OCI-LY7 (cell line): ENCODE measurements at regions not wholly inside any gene's neighbourhood (a gene's known extent, or its start where the extent isn't known, plus 50 kb on each side); places are given as distances from the start of the nearest gene placed in this dataset.

Source experiments
- BruUV-seq: library from RNA; stranded (reverse); fragments of 400-500 nt; replicated peaks from 2 replicates; lab custom pipeline; 2021; lab: Mats Ljungman, UMichigan
- CTCF ChIA-PET: fragments of 300-600 bp; sonication (Branson Sonifier 250); formaldehyde crosslinking; loops from one replicate; lab custom pipeline; 2022; ENCODE audit warnings: antibody characterized with exemption; ENCODE audit not compliant: unreplicated experiment; lab: Charles Lee
- POLR2A ChIA-PET: fragments of 300-600 bp; sonication (Branson Sonifier 250); formaldehyde crosslinking; loops from one replicate; lab custom pipeline; 2022; ENCODE audit warnings: antibody characterized with exemption; lab: Charles Lee
- DNase-seq: peaks from one replicate; pipeline ENCODE4 v3.0.0-alpha.2; 2015; ENCODE audit warnings: low spot score
- H2AFZ ChIP-seq: fragments of 200-600 bp; sonication (generic), shearing (Covaris generic); 2 replicates; pipeline ENCODE4 v1.6.1; 2014; ENCODE audit warnings: mild to moderate bottlenecking, antibody characterized with exemption, low read length, moderate library complexity
- H3K27ac ChIP-seq: fragments of 200-600 bp; sonication (generic); 2 replicates; pipeline ENCODE4 v1.5.1; 2014; ENCODE audit warnings: mixed run types, low read depth, mild to moderate bottlenecking, moderate library complexity, low read length, inconsistent platforms; ENCODE audit not compliant: poor library complexity, severe bottlenecking
- H3K36me3 ChIP-seq: fragments of 200-600 bp; sonication (generic); 2 replicates; pipeline ENCODE4 v1.6.1; 2014; ENCODE audit warnings: mild to moderate bottlenecking, antibody characterized with exemption, low read length, moderate library complexity, mixed read lengths; ENCODE audit not compliant: insufficient read depth
- H3K4me1 ChIP-seq: fragments of 200-600 bp; sonication (generic); 2 replicates; pipeline ENCODE4 v1.5.1; 2014; ENCODE audit warnings: mild to moderate bottlenecking, low read length; ENCODE audit not compliant: insufficient read depth, poor library complexity, severe bottlenecking
- H3K4me2 ChIP-seq: fragments of 200-600 bp; sonication (generic); 2 replicates; pipeline ENCODE4 v1.6.1; 2014; ENCODE audit warnings: mild to moderate bottlenecking, low read length
- H3K4me3 ChIP-seq: fragments of 200-600 bp; sonication (generic); 2 replicates; pipeline ENCODE4 v1.5.1; 2014; ENCODE audit warnings: mild to moderate bottlenecking, low read depth, low read length; ENCODE audit not compliant: poor library complexity, severe bottlenecking
- H3K79me2 ChIP-seq: fragments of 200-600 bp; sonication (generic); 2 replicates; pipeline ENCODE4 v1.6.1; 2016; ENCODE audit warnings: low read depth, mild to moderate bottlenecking, low read length, moderate library complexity, mixed read lengths; ENCODE audit not compliant: insufficient read depth
- H3K9me2 ChIP-seq: fragments of 200-600 bp; sonication (generic); 2 replicates; pipeline ENCODE4 v1.6.1; 2016; ENCODE audit warnings: mild to moderate bottlenecking, low read length, mixed read lengths; ENCODE audit not compliant: insufficient read depth
- H3K9me3 ChIP-seq: fragments of 200-600 bp; sonication (generic); 2 replicates; pipeline ENCODE4 v1.6.1; 2014; ENCODE audit warnings: mild to moderate bottlenecking, mixed run types, low read length, mixed read lengths
- H4K20me1 ChIP-seq: fragments of 200-600 bp; sonication (generic); 2 replicates; pipeline ENCODE4 v1.6.1; 2014; ENCODE audit warnings: mild to moderate bottlenecking, antibody characterized with exemption, low read length, moderate library complexity, mixed read lengths; ENCODE audit not compliant: insufficient read depth
- EZH2phosphoT487 ChIP-seq: fragments of 200-600 bp; sonication (generic); IDR thresholded peaks from 2 replicates; pipeline ENCODE4 v1.6.1; 2018; ENCODE audit warnings: low read depth, borderline replicate concordance, mild to moderate bottlenecking, mixed run types, antibody characterized with exemption, low read length, moderate library complexity, mixed read lengths
- intact Hi-C: fragments of 100-400 bp; cut with micrococcal nuclease; formaldehyde crosslinking; loops from one replicate; pipeline ENCODE4 v1.10.0; 2022; ENCODE audit not compliant: unreplicated experiment
- TF ChIP-seq, protein P1 (sequence below): fragments of 200-600 bp; sonication (generic); conservative IDR thresholded peaks from 2 replicates; pipeline ENCODE4 v1.5.1; 2014; ENCODE audit warnings: mild to moderate bottlenecking, antibody characterized with exemption, low read length, moderate library complexity, mixed read lengths

DNA sequence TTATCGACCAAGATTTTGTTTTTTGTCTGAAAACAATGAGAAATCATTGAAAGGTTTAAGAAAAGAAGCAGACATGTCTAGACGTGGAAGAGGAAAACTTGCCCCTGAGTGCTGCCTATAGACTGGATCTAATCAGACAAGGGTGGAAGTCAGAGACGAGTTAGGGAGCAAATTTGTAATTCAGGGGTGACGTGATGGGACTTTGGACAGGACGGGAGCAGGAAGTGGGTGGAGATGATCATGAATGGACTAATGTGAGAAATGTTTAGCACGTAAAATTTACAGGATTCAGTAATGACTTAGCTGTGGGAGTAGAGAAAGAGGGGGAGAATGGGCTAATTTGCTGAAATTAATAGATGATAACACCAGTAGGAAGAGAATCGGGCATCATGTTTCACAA, 117.0 kb upstream of the EPHA4 start:
- no peak overlapping the region for H3K27ac ChIP-seq
- no peak overlapping the region for H3K4me2 ChIP-seq
- POLR2A ChIA-PET, result no interaction called here
- H3K4me1 ChIP-seq, result no peaks in the 10 kb centered on the region
- no peak overlapping the region for H2AFZ ChIP-seq
- no peak for DNase-seq
- TF ChIP-seq, protein P1, sequence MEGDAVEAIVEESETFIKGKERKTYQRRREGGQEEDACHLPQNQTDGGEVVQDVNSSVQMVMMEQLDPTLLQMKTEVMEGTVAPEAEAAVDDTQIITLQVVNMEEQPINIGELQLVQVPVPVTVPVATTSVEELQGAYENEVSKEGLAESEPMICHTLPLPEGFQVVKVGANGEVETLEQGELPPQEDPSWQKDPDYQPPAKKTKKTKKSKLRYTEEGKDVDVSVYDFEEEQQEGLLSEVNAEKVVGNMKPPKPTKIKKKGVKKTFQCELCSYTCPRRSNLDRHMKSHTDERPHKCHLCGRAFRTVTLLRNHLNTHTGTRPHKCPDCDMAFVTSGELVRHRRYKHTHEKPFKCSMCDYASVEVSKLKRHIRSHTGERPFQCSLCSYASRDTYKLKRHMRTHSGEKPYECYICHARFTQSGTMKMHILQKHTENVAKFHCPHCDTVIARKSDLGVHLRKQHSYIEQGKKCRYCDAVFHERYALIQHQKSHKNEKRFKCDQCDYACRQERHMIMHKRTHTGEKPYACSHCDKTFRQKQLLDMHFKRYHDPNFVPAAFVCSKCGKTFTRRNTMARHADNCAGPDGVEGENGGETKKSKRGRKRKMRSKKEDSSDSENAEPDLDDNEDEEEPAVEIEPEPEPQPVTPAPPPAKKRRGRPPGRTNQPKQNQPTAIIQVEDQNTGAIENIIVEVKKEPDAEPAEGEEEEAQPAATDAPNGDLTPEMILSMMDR, result no peak
- TF ChIP-seq EZH2phosphoT487, result no peak
- H3K9me2 ChIP-seq, result no peaks in the 10 kb centered on the region
- CTCF ChIA-PET, result no interaction called here
- no peak overlapping the region for H3K4me3 ChIP-seq
- no peaks in the 10 kb centered on the region for H3K36me3 ChIP-seq
- no peaks in the 10 kb centered on the region for H3K9me3 ChIP-seq
- BruUV-seq, result no TSS peak
- H3K79me2 ChIP-seq, result no peaks in the 10 kb centered on the region
- H4K20me1 ChIP-seq, result no peaks in the 10 kb centered on the region
- intact Hi-C loops, result no loop called here

DNA sequence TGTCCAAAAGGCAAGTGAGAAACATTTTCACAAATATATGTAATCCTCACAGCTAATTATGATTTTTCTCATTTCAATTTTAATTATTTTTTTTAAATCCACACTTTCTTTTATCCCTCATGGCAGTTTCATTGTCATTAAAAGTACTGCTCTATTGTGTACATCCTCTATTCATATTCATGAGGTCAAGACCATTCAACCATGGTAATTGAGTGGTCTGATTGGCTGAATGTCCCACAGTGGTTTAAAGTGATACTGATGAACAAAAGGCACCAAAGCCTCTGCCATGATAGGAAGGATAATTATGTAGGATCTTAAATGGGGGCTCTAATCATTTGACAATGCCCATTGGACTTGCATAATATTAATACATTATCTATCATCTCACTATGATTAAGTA, 108.4 kb upstream of the EPHA4 start:
- no peaks in the 10 kb centered on the region for H3K9me2 ChIP-seq
- no peak overlapping the region for H3K4me3 ChIP-seq
- H3K79me2 ChIP-seq, result no peaks in the 10 kb centered on the region
- POLR2A ChIA-PET, result no interaction called here
- no peak for DNase-seq
- H3K4me2 ChIP-seq, result no peak overlapping the region
- intact Hi-C loops, result no loop called here
- H3K4me1 ChIP-seq, result no peaks in the 10 kb centered on the region
- BruUV-seq, result no TSS peak
- no peak overlapping the region for H2AFZ ChIP-seq
- TF ChIP-seq, protein P1, result no peak
- TF ChIP-seq EZH2phosphoT487, result no peak
- no peaks in the 10 kb centered on the region for H3K36me3 ChIP-seq
- H3K9me3 ChIP-seq, result no peaks in the 10 kb centered on the region
- H3K27ac ChIP-seq, result no peak overlapping the region
- H4K20me1 ChIP-seq, result no peaks in the 10 kb centered on the region
- CTCF ChIA-PET, result no interaction called here

DNA sequence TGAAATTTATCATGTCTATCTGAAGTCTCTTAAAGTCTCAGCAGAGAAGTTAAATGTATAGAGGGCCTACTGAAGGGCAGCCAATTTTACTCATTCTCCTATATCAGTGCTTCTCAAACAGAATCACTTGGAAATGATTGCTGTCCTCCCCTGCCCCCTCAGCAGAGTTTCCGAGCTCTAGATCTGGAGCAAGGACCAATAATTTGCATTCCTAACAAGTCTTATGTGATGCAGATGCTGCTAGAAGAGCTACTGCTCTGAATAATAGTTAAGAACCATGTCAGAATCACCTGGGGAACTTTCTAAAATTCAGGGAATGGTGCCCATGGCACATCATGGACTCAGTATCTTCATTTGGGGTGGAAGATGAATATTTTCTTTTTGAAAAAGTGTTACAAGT, 105.6 kb upstream of the EPHA4 start:
- ChIA-PET POLR2A (interaction anchor here (0.7 kb wide), 1 partner anchor 9 kb away, joined by 3 read pairs; no protein-coding TSS in a partner anchor), CTCF (no interaction called here)
- no peak overlapping the region for H3K4me2 ChIP-seq
- intact Hi-C loops, result no loop called here
- no peaks in the 10 kb centered on the region for H3K79me2 ChIP-seq
- DNase-seq, result no peak
- no peaks in the 10 kb centered on the region for H3K9me2 ChIP-seq
- H3K36me3 ChIP-seq, result no peaks in the 10 kb centered on the region
- H3K4me1 ChIP-seq, result no peaks in the 10 kb centered on the region
- no peaks in the 10 kb centered on the region for H4K20me1 ChIP-seq
- no TSS peak for BruUV-seq
- no peak overlapping the region for H3K4me3 ChIP-seq
- no peak overlapping the region for H2AFZ ChIP-seq
- TF ChIP-seq EZH2phosphoT487, result no peak
- TF ChIP-seq, protein P1, result no peak
- H3K9me3 ChIP-seq, result no peaks in the 10 kb centered on the region
- H3K27ac ChIP-seq, result no peak overlapping the region
